ENCODE measurements at regions not wholly inside any gene's neighbourhood (a gene's known extent, or its start where the extent isn't known, plus 50 kb on each side); places are given as distances from the start of the nearest gene placed in this dataset.

DNA sequence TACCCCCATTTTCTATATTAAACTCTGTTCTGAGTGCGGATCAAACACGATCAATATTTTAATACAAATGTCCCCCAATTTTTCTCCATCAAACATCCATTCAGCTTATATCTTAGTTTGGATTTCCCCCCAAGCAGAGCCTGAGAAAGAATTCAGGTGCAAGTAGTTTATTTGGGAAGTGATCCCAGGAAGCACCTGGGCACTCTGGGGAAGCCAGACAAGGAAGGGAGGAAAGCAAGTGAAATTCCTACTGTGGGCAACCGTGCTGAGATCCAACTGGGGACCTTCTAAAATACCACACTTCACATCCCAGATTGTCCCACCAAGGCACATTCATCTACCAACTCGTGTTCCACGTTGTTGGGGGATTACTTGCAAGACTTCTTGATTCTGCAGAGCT lies 323.4 kb upstream of the NBEA start:
- TF ChIP-seq, protein P1, sequence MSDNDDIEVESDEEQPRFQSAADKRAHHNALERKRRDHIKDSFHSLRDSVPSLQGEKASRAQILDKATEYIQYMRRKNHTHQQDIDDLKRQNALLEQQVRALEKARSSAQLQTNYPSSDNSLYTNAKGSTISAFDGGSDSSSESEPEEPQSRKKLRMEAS (IDR thresholded peaks at IDR 0.05): no peak
- TF ChIP-seq, protein P2, sequence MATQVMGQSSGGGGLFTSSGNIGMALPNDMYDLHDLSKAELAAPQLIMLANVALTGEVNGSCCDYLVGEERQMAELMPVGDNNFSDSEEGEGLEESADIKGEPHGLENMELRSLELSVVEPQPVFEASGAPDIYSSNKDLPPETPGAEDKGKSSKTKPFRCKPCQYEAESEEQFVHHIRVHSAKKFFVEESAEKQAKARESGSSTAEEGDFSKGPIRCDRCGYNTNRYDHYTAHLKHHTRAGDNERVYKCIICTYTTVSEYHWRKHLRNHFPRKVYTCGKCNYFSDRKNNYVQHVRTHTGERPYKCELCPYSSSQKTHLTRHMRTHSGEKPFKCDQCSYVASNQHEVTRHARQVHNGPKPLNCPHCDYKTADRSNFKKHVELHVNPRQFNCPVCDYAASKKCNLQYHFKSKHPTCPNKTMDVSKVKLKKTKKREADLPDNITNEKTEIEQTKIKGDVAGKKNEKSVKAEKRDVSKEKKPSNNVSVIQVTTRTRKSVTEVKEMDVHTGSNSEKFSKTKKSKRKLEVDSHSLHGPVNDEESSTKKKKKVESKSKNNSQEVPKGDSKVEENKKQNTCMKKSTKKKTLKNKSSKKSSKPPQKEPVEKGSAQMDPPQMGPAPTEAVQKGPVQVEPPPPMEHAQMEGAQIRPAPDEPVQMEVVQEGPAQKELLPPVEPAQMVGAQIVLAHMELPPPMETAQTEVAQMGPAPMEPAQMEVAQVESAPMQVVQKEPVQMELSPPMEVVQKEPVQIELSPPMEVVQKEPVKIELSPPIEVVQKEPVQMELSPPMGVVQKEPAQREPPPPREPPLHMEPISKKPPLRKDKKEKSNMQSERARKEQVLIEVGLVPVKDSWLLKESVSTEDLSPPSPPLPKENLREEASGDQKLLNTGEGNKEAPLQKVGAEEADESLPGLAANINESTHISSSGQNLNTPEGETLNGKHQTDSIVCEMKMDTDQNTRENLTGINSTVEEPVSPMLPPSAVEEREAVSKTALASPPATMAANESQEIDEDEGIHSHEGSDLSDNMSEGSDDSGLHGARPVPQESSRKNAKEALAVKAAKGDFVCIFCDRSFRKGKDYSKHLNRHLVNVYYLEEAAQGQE (IDR thresholded peaks at IDR 0.05): no peak
- TF ChIP-seq, protein P3, sequence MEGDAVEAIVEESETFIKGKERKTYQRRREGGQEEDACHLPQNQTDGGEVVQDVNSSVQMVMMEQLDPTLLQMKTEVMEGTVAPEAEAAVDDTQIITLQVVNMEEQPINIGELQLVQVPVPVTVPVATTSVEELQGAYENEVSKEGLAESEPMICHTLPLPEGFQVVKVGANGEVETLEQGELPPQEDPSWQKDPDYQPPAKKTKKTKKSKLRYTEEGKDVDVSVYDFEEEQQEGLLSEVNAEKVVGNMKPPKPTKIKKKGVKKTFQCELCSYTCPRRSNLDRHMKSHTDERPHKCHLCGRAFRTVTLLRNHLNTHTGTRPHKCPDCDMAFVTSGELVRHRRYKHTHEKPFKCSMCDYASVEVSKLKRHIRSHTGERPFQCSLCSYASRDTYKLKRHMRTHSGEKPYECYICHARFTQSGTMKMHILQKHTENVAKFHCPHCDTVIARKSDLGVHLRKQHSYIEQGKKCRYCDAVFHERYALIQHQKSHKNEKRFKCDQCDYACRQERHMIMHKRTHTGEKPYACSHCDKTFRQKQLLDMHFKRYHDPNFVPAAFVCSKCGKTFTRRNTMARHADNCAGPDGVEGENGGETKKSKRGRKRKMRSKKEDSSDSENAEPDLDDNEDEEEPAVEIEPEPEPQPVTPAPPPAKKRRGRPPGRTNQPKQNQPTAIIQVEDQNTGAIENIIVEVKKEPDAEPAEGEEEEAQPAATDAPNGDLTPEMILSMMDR (IDR thresholded peaks at IDR 0.05; ENCODE audit: low read depth, low read length, missing input control): no peak
- TF ChIP-seq GABPA (IDR thresholded peaks at IDR 0.05 in 1 of 2, conservative IDR thresholded peaks at IDR 0.05 in 1 of 2): no peak
- TF ChIP-seq JUND (IDR thresholded peaks at IDR 0.05): no peak
- TF ChIP-seq YY1 (IDR thresholded peaks at IDR 0.05): no peak
- TF ChIP-seq, protein P4, sequence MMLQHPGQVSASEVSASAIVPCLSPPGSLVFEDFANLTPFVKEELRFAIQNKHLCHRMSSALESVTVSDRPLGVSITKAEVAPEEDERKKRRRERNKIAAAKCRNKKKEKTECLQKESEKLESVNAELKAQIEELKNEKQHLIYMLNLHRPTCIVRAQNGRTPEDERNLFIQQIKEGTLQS (IDR thresholded peaks at IDR 0.05): no peak
- TF ChIP-seq, protein P5, sequence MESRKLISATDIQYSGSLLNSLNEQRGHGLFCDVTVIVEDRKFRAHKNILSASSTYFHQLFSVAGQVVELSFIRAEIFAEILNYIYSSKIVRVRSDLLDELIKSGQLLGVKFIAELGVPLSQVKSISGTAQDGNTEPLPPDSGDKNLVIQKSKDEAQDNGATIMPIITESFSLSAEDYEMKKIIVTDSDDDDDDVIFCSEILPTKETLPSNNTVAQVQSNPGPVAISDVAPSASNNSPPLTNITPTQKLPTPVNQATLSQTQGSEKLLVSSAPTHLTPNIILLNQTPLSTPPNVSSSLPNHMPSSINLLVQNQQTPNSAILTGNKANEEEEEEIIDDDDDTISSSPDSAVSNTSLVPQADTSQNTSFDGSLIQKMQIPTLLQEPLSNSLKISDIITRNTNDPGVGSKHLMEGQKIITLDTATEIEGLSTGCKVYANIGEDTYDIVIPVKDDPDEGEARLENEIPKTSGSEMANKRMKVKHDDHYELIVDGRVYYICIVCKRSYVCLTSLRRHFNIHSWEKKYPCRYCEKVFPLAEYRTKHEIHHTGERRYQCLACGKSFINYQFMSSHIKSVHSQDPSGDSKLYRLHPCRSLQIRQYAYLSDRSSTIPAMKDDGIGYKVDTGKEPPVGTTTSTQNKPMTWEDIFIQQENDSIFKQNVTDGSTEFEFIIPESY (IDR thresholded peaks at IDR 0.05): no peak
- no peak for TF ChIP-seq NR2F2 (IDR thresholded peaks at IDR 0.05)
- TF ChIP-seq FOXA1 (IDR thresholded peaks at IDR 0.05): no peak
- TF ChIP-seq RAD21 (IDR thresholded peaks at IDR 0.05): no peak
- no peak for TF ChIP-seq EGR1 (IDR thresholded peaks at IDR 0.05; ENCODE audit: low read depth in 2 of 2)
- TF ChIP-seq TAF1 (conservative IDR thresholded peaks at IDR 0.05): no peak

Measured in liver (tissue), 3 donors.